ENCODE measurements at regions not wholly inside any gene's neighbourhood (a gene's known extent, or its start where the extent isn't known, plus 50 kb on each side); places are given as distances from the start of the nearest gene placed in this dataset.

- TF ChIP-seq CTCF (optimal IDR thresholded peaks at IDR 0.05 in 1 of 3, IDR thresholded peaks at IDR 0.05 in 1 of 3, conservative IDR thresholded peaks at IDR 0.05 in 1 of 3; ENCODE audit: extremely low read depth in 1 of 3, insufficient read depth in 2 of 3, low read length in 3 of 3) (no peak), EZH2 (IDR thresholded peaks at IDR 0.05; ENCODE audit: low read length) (no peak)
These were observed 129.0 kb downstream of the ANKRD60 start for GRCh38 chr20:58099291-58099935.
